ENCODE measurements at regions not wholly inside any gene's neighbourhood (a gene's known extent, or its start where the extent isn't known, plus 50 kb on each side); places are given as distances from the start of the nearest gene placed in this dataset.

- no peak overlapping the region for H3K4me3 ChIP-seq (ENCODE audit: control insufficient read depth, low read depth, low read length)
- no peak for TF ChIP-seq CTCF (IDR thresholded peaks at IDR 0.05; ENCODE audit: control insufficient read depth, insufficient read depth, low read depth, low read length, missing control alignments)
- DNase-seq (ENCODE audit: low read depth), result no peak
Observed at GRCh38 chr3:76735152-76735551, 304.7 kb upstream of the ROBO2 start.

- DNase-seq (ENCODE audit: low read depth), result no peak
- H3K4me3 ChIP-seq (ENCODE audit: control insufficient read depth, low read depth, low read length), result no peak overlapping the region
- TF ChIP-seq CTCF (IDR thresholded peaks at IDR 0.05; ENCODE audit: control insufficient read depth, insufficient read depth, low read depth, low read length, missing control alignments), result peak; percentile 35
Observed at GRCh38 chr3:76753599-76753998, 286.3 kb upstream of the ROBO2 start.

- H3K4me3 ChIP-seq (ENCODE audit: control insufficient read depth, low read depth, low read length), result no peak overlapping the region
- TF ChIP-seq CTCF (IDR thresholded peaks at IDR 0.05; ENCODE audit: control insufficient read depth, insufficient read depth, low read depth, low read length, missing control alignments), result no peak
- no peak for DNase-seq (ENCODE audit: low read depth)
Observed at GRCh38 chr3:76754247-76754646, 285.7 kb upstream of the ROBO2 start.

- DNase-seq (ENCODE audit: low read depth), result no peak
- TF ChIP-seq CTCF (IDR thresholded peaks at IDR 0.05; ENCODE audit: control insufficient read depth, insufficient read depth, low read depth, low read length, missing control alignments), result no peak
- no peak overlapping the region for H3K4me3 ChIP-seq (ENCODE audit: control insufficient read depth, low read depth, low read length)
Observed at GRCh38 chr3:76756577-76756976, 283.3 kb upstream of the ROBO2 start.

GRCh38 chr3:76760336-76760735 is 279.6 kb upstream of the ROBO2 start:
- no peak for TF ChIP-seq CTCF (IDR thresholded peaks at IDR 0.05; ENCODE audit: control insufficient read depth, insufficient read depth, low read depth, low read length, missing control alignments)
- no peak for DNase-seq (ENCODE audit: low read depth)
- no peak overlapping the region for H3K4me3 ChIP-seq (ENCODE audit: control insufficient read depth, low read depth, low read length)

- DNase-seq (ENCODE audit: low read depth), result no peak
- no peak overlapping the region for H3K4me3 ChIP-seq (ENCODE audit: control insufficient read depth, low read depth, low read length)
- no peak for TF ChIP-seq CTCF (IDR thresholded peaks at IDR 0.05; ENCODE audit: control insufficient read depth, insufficient read depth, low read depth, low read length, missing control alignments)
Observed at GRCh38 chr3:76765511-76765910, 274.4 kb upstream of the ROBO2 start.

GRCh38 chr3:76768912-76769311 is 271.0 kb upstream of the ROBO2 start:
- no peak for TF ChIP-seq CTCF (IDR thresholded peaks at IDR 0.05; ENCODE audit: control insufficient read depth, insufficient read depth, low read depth, low read length, missing control alignments)
- no peak overlapping the region for H3K4me3 ChIP-seq (ENCODE audit: control insufficient read depth, low read depth, low read length)
- DNase-seq (ENCODE audit: low read depth), result no peak
